HepG2 (cell line): ENCODE measurements at regions not wholly inside any gene's neighbourhood (a gene's known extent, or its start where the extent isn't known, plus 50 kb on each side); places are given as distances from the start of the nearest gene placed in this dataset.

Experiments
- CBX2 ChIP-seq, 2 experiments: fragments of 200-600 bp in 1 of 2; sonication (generic); formaldehyde crosslinking in 1 of 2; IDR thresholded peaks; 2 replicates each; pipeline versions ENCODE4 v1.7.0 to v1.8.1; 2018 to 2022; ENCODE audit warnings: low read depth in 2 of 2, low read length in 1 of 2, mild to moderate bottlenecking in 1 of 2, missing genetic modification reagents in 1 of 2
- HHEX ChIP-seq: IDR thresholded peaks from 2 replicates; pipeline ENCODE4 v1.6.1; 2016; ENCODE audit warnings: control low read depth
- KLF9 ChIP-seq: IDR thresholded peaks from 2 replicates; pipeline ENCODE4 v1.6.1; 2016; ENCODE audit warnings: low read depth
- NBN ChIP-seq: fragments of 450-650 bp; conservative IDR thresholded peaks from 2 replicates; pipeline ENCODE4 v1.6.1; 2017
- POGZ ChIP-seq: sonication (generic); formaldehyde crosslinking; IDR thresholded peaks from 2 replicates; pipeline ENCODE4 v1.4.0; 2020; ENCODE audit warnings: mild to moderate bottlenecking, missing genetic modification reagents
- TEF ChIP-seq: sonication (generic); formaldehyde crosslinking; IDR thresholded peaks from 2 replicates; pipeline ENCODE4 v1.5.0; 2020; ENCODE audit warnings: missing genetic modification reagents
- TRAFD1 ChIP-seq: sonication (generic); formaldehyde crosslinking; IDR thresholded peaks from 2 replicates; pipeline ENCODE4 v1.5.1; 2020; ENCODE audit warnings: missing genetic modification reagents, mild to moderate bottlenecking, borderline replicate concordance
- ZNF143 ChIP-seq: sonication (generic); formaldehyde crosslinking; IDR thresholded peaks from 2 replicates; pipeline ENCODE4 v1.4.0; 2020; ENCODE audit warnings: missing genetic modification reagents
- ZNF256 ChIP-seq: sonication (generic); formaldehyde crosslinking; conservative IDR thresholded peaks from 2 replicates; pipeline ENCODE4 v1.4.0; 2020; ENCODE audit warnings: missing genetic modification reagents
- ZNF326 ChIP-seq: sonication (generic); formaldehyde crosslinking; IDR thresholded peaks from 2 replicates; pipeline ENCODE4 v1.4.0; 2020; ENCODE audit warnings: missing genetic modification reagents, borderline replicate concordance
- ZNF503 ChIP-seq: sonication (generic); formaldehyde crosslinking; IDR thresholded peaks from 2 replicates; pipeline ENCODE4 v1.4.0; 2020; ENCODE audit warnings: missing genetic modification reagents
- ZNF772 ChIP-seq: sonication (generic); formaldehyde crosslinking; IDR thresholded peaks from 2 replicates; pipeline ENCODE4 v1.5.0; 2020; ENCODE audit warnings: mild to moderate bottlenecking, missing genetic modification reagents
- TF ChIP-seq, protein P1 (sequence below): sonication (generic); formaldehyde crosslinking; IDR thresholded peaks from 2 replicates; pipeline ENCODE4 v1.5.0; 2020; ENCODE audit warnings: mild to moderate bottlenecking, missing genetic modification reagents

GRCh38 chr2:90076311-90076710 lies 1384.8 kb downstream of the RPIA start (continued):
- TF ChIP-seq ZNF503 (CRISPR knock-in tag), result no peak
- TF ChIP-seq ZNF143 (CRISPR knock-in tag), result no peak
- no peak for TF ChIP-seq NBN
- TF ChIP-seq, protein P1, sequence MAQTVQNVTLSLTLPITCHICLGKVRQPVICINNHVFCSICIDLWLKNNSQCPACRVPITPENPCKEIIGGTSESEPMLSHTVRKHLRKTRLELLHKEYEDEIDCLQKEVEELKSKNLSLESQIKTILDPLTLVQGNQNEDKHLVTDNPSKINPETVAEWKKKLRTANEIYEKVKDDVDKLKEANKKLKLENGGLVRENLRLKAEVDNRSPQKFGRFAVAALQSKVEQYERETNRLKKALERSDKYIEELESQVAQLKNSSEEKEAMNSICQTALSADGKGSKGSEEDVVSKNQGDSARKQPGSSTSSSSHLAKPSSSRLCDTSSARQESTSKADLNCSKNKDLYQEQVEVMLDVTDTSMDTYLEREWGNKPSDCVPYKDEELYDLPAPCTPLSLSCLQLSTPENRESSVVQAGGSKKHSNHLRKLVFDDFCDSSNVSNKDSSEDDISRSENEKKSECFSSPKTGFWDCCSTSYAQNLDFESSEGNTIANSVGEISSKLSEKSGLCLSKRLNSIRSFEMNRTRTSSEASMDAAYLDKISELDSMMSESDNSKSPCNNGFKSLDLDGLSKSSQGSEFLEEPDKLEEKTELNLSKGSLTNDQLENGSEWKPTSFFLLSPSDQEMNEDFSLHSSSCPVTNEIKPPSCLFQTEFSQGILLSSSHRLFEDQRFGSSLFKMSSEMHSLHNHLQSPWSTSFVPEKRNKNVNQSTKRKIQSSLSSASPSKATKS, result no peak
- no peak for TF ChIP-seq ZNF326 (CRISPR knock-in tag)
- TF ChIP-seq POGZ (CRISPR knock-in tag), result no peak
- no peak for TF ChIP-seq ZNF256 (CRISPR knock-in tag)
- no peak for TF ChIP-seq ZNF772 (CRISPR knock-in tag)
- no peak for TF ChIP-seq HHEX (CRISPR knock-in tag)
- no peak for TF ChIP-seq CBX2 (IDR thresholded peaks at IDR 0.05; ENCODE audit: low read depth, low read length)
- no peak for TF ChIP-seq CBX2 (CRISPR knock-in tag; IDR thresholded peaks at IDR 0.05; ENCODE audit: low read depth)
- TF ChIP-seq TRAFD1 (CRISPR knock-in tag), result no peak
- no peak for TF ChIP-seq KLF9 (CRISPR knock-in tag)
- no peak for TF ChIP-seq TEF
